ENCODE measurements at regions not wholly inside any gene's neighbourhood (a gene's known extent, or its start where the extent isn't known, plus 50 kb on each side); places are given as distances from the start of the nearest gene placed in this dataset.

DNA sequence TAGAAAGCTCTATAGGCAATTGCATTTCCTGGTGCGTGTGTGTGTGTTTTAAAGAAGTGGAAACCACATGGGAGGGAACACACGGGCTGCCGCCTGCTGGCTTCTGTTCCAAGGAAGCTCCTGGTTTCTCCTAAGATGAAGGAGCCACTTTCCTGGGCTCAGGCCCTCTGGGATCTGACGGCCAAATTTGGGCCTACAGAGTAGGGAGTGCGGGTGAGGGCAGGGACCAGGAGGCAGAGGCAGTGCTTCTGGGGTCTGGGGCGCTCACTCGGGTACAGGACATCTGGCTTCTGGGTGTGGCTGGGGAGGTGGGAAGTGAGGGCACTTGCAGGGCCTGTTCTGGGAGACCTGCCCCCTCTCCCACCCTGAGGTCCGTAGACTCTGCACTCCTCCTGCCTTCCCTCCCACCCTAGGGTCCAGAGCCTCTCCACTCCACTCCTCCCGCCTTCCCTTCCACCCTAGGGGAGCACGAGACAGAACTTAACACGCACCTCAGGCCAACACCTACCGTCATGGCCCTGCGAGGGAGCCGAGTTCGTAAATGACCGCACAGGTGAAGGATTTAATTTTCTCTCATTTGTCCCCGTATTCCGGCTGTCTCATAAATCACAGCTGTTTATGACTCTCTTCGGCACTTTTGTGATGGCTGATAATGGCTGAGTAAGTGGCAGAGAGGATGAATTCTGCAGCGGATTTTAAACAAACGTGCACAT, 127.7 kb downstream of the KIF26A start:
- H3K36me3 ChIP-seq (ENCODE audit: control insufficient read depth, insufficient read depth, low read length), result no peaks in the 10 kb centered on the region
- H3K27me3 ChIP-seq (ENCODE audit: control insufficient read depth, insufficient read depth, low read length), result no peaks in the 10 kb centered on the region
- TF ChIP-seq CTCF (conservative IDR thresholded peaks at IDR 0.05 in 1 of 2, IDR thresholded peaks at IDR 0.05 in 1 of 2; ENCODE audit: low read depth in 1 of 2, low read length in 2 of 2), result no peak
- TF ChIP-seq EZH2 (IDR thresholded peaks at IDR 0.05; ENCODE audit: low read length, missing control alignments), result no peak
- no peak overlapping the region for H3K27ac ChIP-seq (ENCODE audit: insufficient read depth, low read length)
- DNase-seq (ENCODE audit: low read depth in 2 of 2), result no peak
- H3K9ac ChIP-seq (ENCODE audit: insufficient read depth, low read length), result no peak overlapping the region
- H4K20me1 ChIP-seq (ENCODE audit: control insufficient read depth, extremely low read depth, insufficient read depth, low read length), result no peaks in the 10 kb centered on the region
- H3K4me3 ChIP-seq (replicated peaks in 1 of 4; ENCODE audit: control extremely low read depth in 1 of 4, insufficient read depth in 1 of 4, low read depth in 3 of 4, low read length in 4 of 4), result no peak overlapping the region
- no peaks in the 10 kb centered on the region for H3K9me3 ChIP-seq (ENCODE audit: control insufficient read depth, insufficient read depth, low read depth, low read length)
- no peaks in the 10 kb centered on the region for H3K4me1 ChIP-seq (ENCODE audit: control insufficient read depth, extremely low read depth, insufficient read depth, low read length)
- H2AFZ ChIP-seq (ENCODE audit: low read length), result no peak overlapping the region
- H3K4me2 ChIP-seq (ENCODE audit: extremely low read depth, insufficient read depth, low read length), result no peak overlapping the region
- no peaks in the 10 kb centered on the region for H3K79me2 ChIP-seq (ENCODE audit: control insufficient read depth, insufficient read depth, low read length)

GRCh38 chr14:104266631-104267575, 128.5 kb downstream of the KIF26A start:
- Histone ChIP-seq H3K4me2 (ENCODE audit: extremely low read depth, insufficient read depth, low read length) (no peak overlapping the region), H3K9me3 (ENCODE audit: control insufficient read depth, insufficient read depth, low read depth, low read length) (no peaks in the 10 kb centered on the region), H3K4me3 (replicated peaks in 1 of 4; ENCODE audit: control extremely low read depth in 1 of 4, insufficient read depth in 1 of 4, low read depth in 3 of 4, low read length in 4 of 4) (no peak overlapping the region), H3K9ac (ENCODE audit: insufficient read depth, low read length) (no peak overlapping the region), H3K36me3 (ENCODE audit: control insufficient read depth, insufficient read depth, low read length) (no peaks in the 10 kb centered on the region), H3K79me2 (ENCODE audit: control insufficient read depth, insufficient read depth, low read length) (no peaks in the 10 kb centered on the region), H3K4me1 (ENCODE audit: control insufficient read depth, extremely low read depth, insufficient read depth, low read length) (no peaks in the 10 kb centered on the region), H3K27me3 (ENCODE audit: control insufficient read depth, insufficient read depth, low read length) (no peaks in the 10 kb centered on the region), H2AFZ (ENCODE audit: low read length) (no peak overlapping the region), H3K27ac (ENCODE audit: insufficient read depth, low read length) (no peak overlapping the region), H4K20me1 (ENCODE audit: control insufficient read depth, extremely low read depth, insufficient read depth, low read length) (no peaks in the 10 kb centered on the region)
- TF ChIP-seq EZH2 (IDR thresholded peaks at IDR 0.05; ENCODE audit: low read length, missing control alignments) (no peak), CTCF (conservative IDR thresholded peaks at IDR 0.05 in 1 of 2, IDR thresholded peaks at IDR 0.05 in 1 of 2; ENCODE audit: low read depth in 1 of 2, low read length in 2 of 2) (no peak)
- DNase-seq (ENCODE audit: low read depth in 2 of 2), result no peak

DNA sequence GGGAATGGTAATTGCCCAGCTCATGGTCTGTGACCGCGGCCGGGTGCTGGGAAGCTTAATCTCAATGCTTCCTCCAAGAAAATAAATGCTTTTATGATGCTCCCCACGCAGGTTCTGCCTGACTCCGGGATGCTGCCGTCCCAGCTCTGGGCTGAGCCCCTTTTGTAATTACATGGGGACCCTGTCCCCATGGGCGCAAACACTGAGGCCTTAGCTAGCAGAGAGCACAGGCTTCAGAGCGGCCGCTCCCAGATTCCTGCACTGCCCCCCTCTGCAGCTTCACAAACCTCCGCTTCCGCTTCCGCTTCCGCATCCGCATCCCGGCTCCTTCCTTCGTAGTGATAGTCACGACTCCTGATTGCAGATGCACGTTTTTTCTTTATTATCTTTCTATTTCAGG, 129.5 kb downstream of the KIF26A start:
- Histone ChIP-seq H3K4me2 (ENCODE audit: extremely low read depth, insufficient read depth, low read length) (no peak overlapping the region), H3K4me3 (replicated peaks in 1 of 4; ENCODE audit: control extremely low read depth in 1 of 4, insufficient read depth in 1 of 4, low read depth in 3 of 4, low read length in 4 of 4) (no peak overlapping the region), H3K4me1 (ENCODE audit: control insufficient read depth, extremely low read depth, insufficient read depth, low read length) (no peaks in the 10 kb centered on the region), H2AFZ (ENCODE audit: low read length) (no peak overlapping the region), H3K27ac (ENCODE audit: insufficient read depth, low read length) (no peak overlapping the region), H3K9ac (ENCODE audit: insufficient read depth, low read length) (no peak overlapping the region), H3K27me3 (ENCODE audit: control insufficient read depth, insufficient read depth, low read length) (no peaks in the 10 kb centered on the region), H4K20me1 (ENCODE audit: control insufficient read depth, extremely low read depth, insufficient read depth, low read length) (no peaks in the 10 kb centered on the region), H3K36me3 (ENCODE audit: control insufficient read depth, insufficient read depth, low read length) (no peaks in the 10 kb centered on the region), H3K79me2 (ENCODE audit: control insufficient read depth, insufficient read depth, low read length) (no peaks in the 10 kb centered on the region), H3K9me3 (ENCODE audit: control insufficient read depth, insufficient read depth, low read depth, low read length) (no peaks in the 10 kb centered on the region)
- no peak for DNase-seq (ENCODE audit: low read depth in 2 of 2)
- TF ChIP-seq EZH2 (IDR thresholded peaks at IDR 0.05; ENCODE audit: low read length, missing control alignments), result no peak
- TF ChIP-seq CTCF (conservative IDR thresholded peaks at IDR 0.05 in 1 of 2, IDR thresholded peaks at IDR 0.05 in 1 of 2; ENCODE audit: low read depth in 1 of 2, low read length in 2 of 2), result no peak
